ENCODE measurements at regions not wholly inside any gene's neighbourhood (a gene's known extent, or its start where the extent isn't known, plus 50 kb on each side); places are given as distances from the start of the nearest gene placed in this dataset.

DNA sequence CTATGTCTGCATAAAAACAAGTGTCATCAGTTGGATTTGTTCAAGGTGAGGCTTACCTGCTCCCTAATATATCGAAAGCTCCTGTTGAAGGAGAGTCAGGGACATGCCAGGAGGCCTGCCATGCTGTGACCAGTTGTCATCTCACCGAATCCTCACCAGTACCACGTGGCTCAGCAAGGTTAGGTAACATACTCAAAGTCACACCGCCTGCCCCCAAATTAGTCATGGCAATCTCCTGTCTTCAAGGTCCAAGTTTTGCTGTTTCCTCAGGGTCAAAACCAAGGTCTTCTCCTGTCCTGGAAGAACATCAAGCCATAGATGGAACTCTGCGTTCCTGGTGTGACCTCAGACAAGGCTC is 67.8 kb downstream of the IGLL1 start:
- Histone ChIP-seq H3K4me3 (ENCODE audit: low read length) (no peak overlapping the region), H3K9ac (ENCODE audit: low read length) (no peak overlapping the region), H3K27me3 (ENCODE audit: control insufficient read depth, insufficient read depth, low read length) (no peaks in the 10 kb centered on the region), H3K4me1 (ENCODE audit: control insufficient read depth, insufficient read depth, low read length) (peaks cover 5% of the 10 kb centered on the region), H3K36me3 (ENCODE audit: control insufficient read depth, insufficient read depth, low read length) (no peaks in the 10 kb centered on the region), H3K27ac (ENCODE audit: low read depth, low read length) (peak overlapping the region; percentile 61)

DNA sequence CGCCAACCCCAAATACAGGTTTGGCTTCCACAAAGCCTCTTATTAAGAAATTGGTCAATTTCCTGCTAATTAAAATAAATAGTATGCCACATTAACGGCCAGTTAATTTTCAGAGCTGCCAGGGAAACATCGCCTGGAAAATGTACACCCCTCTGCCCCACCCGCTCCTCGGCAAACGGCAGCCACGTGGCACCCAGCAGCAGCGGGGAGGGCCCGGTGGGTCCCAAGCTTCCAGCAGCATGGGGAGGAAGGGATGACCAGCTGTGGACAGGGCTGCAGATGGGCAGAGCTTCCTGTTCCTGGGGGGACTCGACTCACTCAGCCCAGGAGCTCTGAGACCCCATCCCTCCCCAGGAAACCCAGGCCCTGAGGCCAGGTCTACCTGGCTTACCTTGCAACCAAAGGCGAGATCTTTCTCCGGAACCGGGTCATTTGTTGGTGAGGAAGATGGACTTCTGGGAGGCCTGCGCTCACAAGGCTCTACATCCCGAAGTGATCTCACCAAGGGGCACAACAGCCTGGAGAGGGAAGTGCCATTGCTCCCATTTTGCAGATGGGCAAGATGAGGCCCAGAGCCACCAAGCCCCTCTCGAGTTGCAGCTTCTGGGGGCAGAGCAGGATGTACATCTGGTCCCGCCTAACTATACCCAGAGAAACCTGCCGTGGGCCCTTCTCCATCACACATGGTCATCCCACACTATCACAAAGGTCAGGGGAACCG is 68.3 kb downstream of the IGLL1 start:
- H3K4me3 ChIP-seq (ENCODE audit: low read length): no peak overlapping the region
- H3K36me3 ChIP-seq (ENCODE audit: control insufficient read depth, insufficient read depth, low read length): no peaks in the 10 kb centered on the region
- H3K4me1 ChIP-seq (ENCODE audit: control insufficient read depth, insufficient read depth, low read length): peaks cover 5% of the 10 kb centered on the region
- peak overlapping the region; percentile 61 for H3K27ac ChIP-seq (ENCODE audit: low read depth, low read length)
- no peaks in the 10 kb centered on the region for H3K27me3 ChIP-seq (ENCODE audit: control insufficient read depth, insufficient read depth, low read length)
- no peak overlapping the region for H3K9ac ChIP-seq (ENCODE audit: low read length)

DNA sequence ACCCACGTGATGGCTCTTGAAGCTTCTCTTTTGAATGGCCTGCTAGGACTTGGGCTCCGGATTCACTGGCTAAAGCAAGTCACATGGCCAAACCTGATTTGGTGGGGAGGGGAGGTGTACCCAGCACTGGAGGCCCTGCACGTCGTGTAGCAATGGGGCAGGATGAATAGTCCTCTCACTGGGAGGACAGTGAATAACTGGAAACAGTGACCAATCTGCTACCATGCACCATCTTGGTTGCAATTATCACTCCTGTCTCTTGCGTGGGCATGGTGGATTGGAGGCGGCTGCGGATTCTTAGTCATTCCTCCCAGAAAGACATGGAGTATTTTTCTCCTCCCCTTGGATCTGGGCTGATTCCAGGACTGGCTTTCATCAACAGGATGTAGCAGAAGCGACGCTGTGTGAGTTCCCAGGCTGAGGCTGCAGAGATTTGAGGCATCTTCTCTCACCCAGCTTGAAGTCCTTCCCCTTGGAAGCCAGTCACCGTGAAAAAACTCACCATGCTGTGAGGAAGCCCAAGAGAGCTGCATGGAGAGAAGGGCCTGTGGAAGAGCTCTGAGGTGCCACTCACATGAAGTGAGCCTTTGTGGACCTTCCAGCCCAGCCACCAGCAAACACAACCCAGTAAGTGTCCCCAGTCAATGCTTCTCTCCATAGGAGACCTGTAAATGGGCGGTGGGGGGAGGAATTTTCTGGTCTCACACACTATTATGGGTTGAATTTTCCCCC is 70.4 kb downstream of the IGLL1 start:
- Histone ChIP-seq H3K27ac (ENCODE audit: low read depth, low read length) (no peak overlapping the region), H3K4me1 (ENCODE audit: control insufficient read depth, insufficient read depth, low read length) (peaks cover 5% of the 10 kb centered on the region), H3K4me3 (ENCODE audit: low read length) (no peak overlapping the region)

DNA sequence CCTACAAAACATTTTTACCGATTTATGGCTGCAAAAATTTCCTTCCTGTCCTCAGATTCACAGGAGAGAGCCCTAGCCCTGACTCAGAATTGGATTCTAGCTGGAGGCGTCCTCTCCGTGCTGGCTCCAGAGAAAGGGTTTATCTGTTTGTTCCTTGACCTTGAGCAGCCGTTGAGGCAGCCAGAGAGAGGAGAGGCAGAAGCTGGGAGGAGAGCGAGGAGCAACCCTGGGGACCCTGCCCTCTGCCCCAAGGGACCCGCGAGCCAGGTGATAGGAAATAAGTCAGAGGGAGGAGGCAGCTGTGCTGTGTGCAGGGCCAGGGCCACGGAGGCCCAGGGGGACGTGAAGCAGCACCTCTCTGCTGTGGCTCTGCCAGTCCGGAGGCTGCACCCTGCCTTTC is 75.6 kb downstream of the IGLL1 start:
- no peak overlapping the region for H3K27ac ChIP-seq (ENCODE audit: low read depth, low read length)
- H3K36me3 ChIP-seq (ENCODE audit: control insufficient read depth, insufficient read depth, low read length): no peaks in the 10 kb centered on the region
- no peak overlapping the region for H3K9ac ChIP-seq (ENCODE audit: low read length)
- no peaks in the 10 kb centered on the region for H3K4me1 ChIP-seq (ENCODE audit: control insufficient read depth, insufficient read depth, low read length)
- H3K4me3 ChIP-seq (ENCODE audit: low read length): no peak overlapping the region
- no peaks in the 10 kb centered on the region for H3K27me3 ChIP-seq (ENCODE audit: control insufficient read depth, insufficient read depth, low read length)

More for the DNA sequence above, 70.4 kb downstream of the IGLL1 start:
- Histone ChIP-seq H3K36me3 (ENCODE audit: control insufficient read depth, insufficient read depth, low read length) (no peaks in the 10 kb centered on the region), H3K27me3 (ENCODE audit: control insufficient read depth, insufficient read depth, low read length) (no peaks in the 10 kb centered on the region), H3K9ac (ENCODE audit: low read length) (no peak overlapping the region)

DNA sequence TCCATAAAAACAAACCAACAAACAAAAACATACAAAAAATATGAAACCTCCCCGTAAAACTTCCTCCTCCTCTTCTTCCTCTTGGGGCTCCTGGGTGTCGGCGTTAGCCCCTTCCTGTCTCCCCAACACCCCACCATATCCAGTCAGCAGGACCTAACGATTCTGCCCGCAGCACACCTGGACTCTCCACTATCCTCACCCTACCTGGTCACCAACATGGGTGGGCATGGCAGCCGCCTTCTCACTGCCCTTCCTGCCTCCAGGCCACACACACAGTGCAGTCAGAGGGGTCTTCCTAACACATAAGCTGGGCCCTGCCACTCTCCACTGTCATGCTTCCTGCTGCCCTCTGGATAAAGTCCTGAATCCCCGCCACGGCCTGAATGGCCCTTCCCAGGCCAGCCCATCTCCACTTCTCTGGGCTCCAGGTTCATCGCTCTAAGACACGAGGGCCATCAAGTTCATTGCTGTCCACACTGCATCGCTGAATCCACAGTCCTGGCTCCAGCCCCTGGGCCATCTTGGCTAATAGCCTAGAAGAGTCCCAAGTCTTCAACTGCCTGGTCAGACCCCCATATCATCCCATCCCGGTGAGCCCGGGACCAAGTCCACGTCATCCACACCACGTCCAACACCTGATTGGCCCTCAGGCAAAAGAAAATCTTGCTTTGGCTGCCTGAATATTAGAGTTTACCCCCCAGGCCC is 76.2 kb downstream of the IGLL1 start:
- H3K4me3 ChIP-seq (ENCODE audit: low read length): no peak overlapping the region
- H3K27me3 ChIP-seq (ENCODE audit: control insufficient read depth, insufficient read depth, low read length): no peaks in the 10 kb centered on the region
- no peak overlapping the region for H3K27ac ChIP-seq (ENCODE audit: low read depth, low read length)
- no peaks in the 10 kb centered on the region for H3K4me1 ChIP-seq (ENCODE audit: control insufficient read depth, insufficient read depth, low read length)
- H3K9ac ChIP-seq (ENCODE audit: low read length): no peak overlapping the region
- H3K36me3 ChIP-seq (ENCODE audit: control insufficient read depth, insufficient read depth, low read length): no peaks in the 10 kb centered on the region

DNA sequence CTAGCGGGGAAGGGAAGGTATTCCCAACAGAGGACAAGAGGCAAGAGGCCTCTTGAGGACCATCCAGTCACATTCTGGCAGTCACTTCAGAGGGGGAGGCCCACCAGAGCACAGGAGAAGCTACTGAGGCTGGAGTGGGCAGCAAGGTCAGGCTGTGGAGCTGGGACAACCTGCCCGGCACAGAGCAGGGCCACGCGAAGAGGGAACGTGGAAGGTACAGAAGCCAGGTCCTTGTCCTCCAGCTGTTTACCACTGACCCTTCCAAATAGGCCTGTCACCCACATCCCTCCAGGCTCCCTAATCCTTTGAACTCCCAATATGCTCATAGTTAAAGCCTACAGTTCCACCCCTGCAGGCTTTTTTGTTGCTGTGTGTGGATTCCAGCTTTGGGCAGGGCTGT is 76.9 kb downstream of the IGLL1 start:
- Histone ChIP-seq H3K4me1 (ENCODE audit: control insufficient read depth, insufficient read depth, low read length) (no peaks in the 10 kb centered on the region), H3K27ac (ENCODE audit: low read depth, low read length) (no peak overlapping the region), H3K4me3 (ENCODE audit: low read length) (no peak overlapping the region), H3K9ac (ENCODE audit: low read length) (no peak overlapping the region), H3K27me3 (ENCODE audit: control insufficient read depth, insufficient read depth, low read length) (no peaks in the 10 kb centered on the region), H3K36me3 (ENCODE audit: control insufficient read depth, insufficient read depth, low read length) (no peaks in the 10 kb centered on the region)

DNA sequence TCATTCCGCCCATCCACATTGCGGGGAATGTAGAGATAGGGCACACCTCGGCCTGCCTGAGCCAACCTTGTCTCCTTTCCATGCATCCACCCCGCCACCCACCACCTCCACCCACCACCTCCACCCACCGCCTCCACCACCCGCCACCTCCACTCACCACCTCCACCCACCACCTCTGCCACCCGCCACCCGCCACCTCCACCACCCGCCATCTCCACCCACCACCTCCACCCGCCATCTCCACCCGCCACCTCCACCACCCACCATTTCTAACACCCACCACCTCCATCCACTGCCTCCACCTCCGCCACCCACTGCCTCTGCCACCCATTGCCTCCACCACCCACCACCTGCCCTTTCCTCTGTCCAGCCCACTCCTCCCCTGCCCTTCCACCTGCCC is 78.4 kb downstream of the IGLL1 start:
- H3K4me1 ChIP-seq (ENCODE audit: control insufficient read depth, insufficient read depth, low read length): no peaks in the 10 kb centered on the region
- H3K9ac ChIP-seq (ENCODE audit: low read length): no peak overlapping the region
- H3K36me3 ChIP-seq (ENCODE audit: control insufficient read depth, insufficient read depth, low read length): no peaks in the 10 kb centered on the region
- H3K4me3 ChIP-seq (ENCODE audit: low read length): no peak overlapping the region
- no peak overlapping the region for H3K27ac ChIP-seq (ENCODE audit: low read depth, low read length)
- H3K27me3 ChIP-seq (ENCODE audit: control insufficient read depth, insufficient read depth, low read length): no peaks in the 10 kb centered on the region

DNA sequence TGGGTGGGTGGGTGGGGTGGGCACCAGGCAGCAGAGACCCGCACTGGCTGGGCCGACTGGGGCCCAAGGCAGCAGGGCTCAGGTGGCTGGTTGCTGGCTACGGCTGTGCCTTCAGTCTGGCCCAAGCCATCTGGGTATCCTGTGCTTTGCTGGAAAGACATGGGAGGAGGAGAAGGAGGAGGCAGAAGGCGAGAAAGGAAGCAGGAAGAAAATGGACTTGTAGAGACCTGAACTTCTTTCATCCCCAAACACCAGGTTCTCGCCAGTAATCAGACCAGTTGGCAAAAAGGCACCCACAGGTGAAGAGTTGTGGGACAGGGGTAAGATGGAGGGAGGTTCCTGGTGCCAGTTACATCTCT is 78.8 kb downstream of the IGLL1 start:
- Histone ChIP-seq H3K4me1 (ENCODE audit: control insufficient read depth, insufficient read depth, low read length) (no peaks in the 10 kb centered on the region), H3K4me3 (ENCODE audit: low read length) (no peak overlapping the region), H3K9ac (ENCODE audit: low read length) (no peak overlapping the region), H3K27ac (ENCODE audit: low read depth, low read length) (no peak overlapping the region), H3K36me3 (ENCODE audit: control insufficient read depth, insufficient read depth, low read length) (no peaks in the 10 kb centered on the region), H3K27me3 (ENCODE audit: control insufficient read depth, insufficient read depth, low read length) (no peaks in the 10 kb centered on the region)

DNA sequence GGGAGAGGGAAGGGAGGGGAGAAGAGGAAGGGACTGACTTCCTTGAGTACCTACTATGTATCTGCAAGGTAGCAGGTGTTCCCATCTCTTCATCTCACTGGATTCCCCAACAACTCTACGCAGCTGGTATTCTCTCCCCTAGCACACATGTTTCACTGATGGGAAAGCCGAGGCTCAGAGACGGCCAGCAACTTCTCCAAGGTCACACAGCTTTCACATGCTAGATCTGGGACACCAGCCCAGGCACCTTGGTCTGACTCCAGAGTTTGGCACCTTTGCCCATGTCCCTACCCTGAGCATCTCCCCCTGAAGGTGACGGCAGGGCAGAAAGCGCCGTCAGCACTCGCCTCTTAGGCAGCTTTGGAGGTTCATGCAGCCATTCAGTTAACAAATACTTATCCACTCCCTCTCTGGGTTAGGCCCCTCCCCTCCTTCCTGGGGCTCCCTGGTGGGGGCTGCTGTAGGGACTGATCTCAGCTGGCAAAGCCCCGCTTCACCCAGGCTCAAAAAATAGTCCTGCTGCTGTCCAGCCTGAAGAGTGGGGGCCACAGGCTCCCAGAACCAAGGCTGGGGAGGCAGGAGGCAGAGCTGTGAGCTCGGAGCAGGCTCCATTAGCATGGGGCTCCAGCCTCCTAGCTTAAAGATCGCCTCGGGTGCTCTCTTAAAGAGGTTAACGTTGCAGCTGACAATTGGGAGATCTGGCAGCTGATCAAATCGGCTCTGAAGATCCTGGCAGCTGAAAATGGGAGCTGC is 79.4 kb downstream of the IGLL1 start:
- no peaks in the 10 kb centered on the region for H3K4me1 ChIP-seq (ENCODE audit: control insufficient read depth, insufficient read depth, low read length)
- no peak overlapping the region for H3K4me3 ChIP-seq (ENCODE audit: low read length)
- H3K9ac ChIP-seq (ENCODE audit: low read length): no peak overlapping the region
- H3K27ac ChIP-seq (ENCODE audit: low read depth, low read length): no peak overlapping the region
- no peaks in the 10 kb centered on the region for H3K27me3 ChIP-seq (ENCODE audit: control insufficient read depth, insufficient read depth, low read length)
- H3K36me3 ChIP-seq (ENCODE audit: control insufficient read depth, insufficient read depth, low read length): no peaks in the 10 kb centered on the region

DNA sequence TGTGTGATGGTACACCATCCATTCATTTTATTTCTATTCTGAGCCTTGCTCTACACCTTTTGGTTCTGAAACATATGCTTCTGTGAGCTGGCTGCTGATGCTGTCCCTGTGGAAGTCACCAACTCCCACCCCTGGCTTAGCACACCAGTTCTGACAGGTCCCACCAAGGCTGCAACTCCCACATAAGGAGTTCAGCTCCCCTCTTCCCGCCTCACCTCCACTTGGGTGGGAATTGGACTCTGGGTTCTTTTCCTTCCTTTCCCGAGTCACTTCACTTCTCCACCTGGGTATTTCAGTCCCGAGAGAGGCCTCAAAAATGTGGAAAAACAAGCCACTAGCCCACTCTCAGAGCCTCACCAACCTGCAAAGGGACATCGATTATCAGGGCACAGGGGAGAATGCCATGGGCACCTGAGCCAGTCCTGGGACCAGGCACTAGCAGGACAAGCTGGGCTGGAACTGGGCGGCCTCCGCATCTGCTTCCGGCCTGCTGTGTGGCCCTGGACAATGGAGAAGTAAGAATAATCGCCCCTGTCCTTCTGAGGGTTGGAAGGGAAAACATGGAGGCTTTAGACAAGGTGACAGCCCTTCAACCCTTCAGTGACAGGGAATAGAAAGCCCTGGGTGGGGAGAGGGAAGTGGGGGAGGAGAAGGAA is 80.1 kb downstream of the IGLL1 start:
- no peak overlapping the region for H3K27ac ChIP-seq (ENCODE audit: low read depth, low read length)
- no peaks in the 10 kb centered on the region for H3K27me3 ChIP-seq (ENCODE audit: control insufficient read depth, insufficient read depth, low read length)
- H3K36me3 ChIP-seq (ENCODE audit: control insufficient read depth, insufficient read depth, low read length): no peaks in the 10 kb centered on the region
- no peak overlapping the region for H3K9ac ChIP-seq (ENCODE audit: low read length)
- no peak overlapping the region for H3K4me3 ChIP-seq (ENCODE audit: low read length)
- no peaks in the 10 kb centered on the region for H3K4me1 ChIP-seq (ENCODE audit: control insufficient read depth, insufficient read depth, low read length)

DNA sequence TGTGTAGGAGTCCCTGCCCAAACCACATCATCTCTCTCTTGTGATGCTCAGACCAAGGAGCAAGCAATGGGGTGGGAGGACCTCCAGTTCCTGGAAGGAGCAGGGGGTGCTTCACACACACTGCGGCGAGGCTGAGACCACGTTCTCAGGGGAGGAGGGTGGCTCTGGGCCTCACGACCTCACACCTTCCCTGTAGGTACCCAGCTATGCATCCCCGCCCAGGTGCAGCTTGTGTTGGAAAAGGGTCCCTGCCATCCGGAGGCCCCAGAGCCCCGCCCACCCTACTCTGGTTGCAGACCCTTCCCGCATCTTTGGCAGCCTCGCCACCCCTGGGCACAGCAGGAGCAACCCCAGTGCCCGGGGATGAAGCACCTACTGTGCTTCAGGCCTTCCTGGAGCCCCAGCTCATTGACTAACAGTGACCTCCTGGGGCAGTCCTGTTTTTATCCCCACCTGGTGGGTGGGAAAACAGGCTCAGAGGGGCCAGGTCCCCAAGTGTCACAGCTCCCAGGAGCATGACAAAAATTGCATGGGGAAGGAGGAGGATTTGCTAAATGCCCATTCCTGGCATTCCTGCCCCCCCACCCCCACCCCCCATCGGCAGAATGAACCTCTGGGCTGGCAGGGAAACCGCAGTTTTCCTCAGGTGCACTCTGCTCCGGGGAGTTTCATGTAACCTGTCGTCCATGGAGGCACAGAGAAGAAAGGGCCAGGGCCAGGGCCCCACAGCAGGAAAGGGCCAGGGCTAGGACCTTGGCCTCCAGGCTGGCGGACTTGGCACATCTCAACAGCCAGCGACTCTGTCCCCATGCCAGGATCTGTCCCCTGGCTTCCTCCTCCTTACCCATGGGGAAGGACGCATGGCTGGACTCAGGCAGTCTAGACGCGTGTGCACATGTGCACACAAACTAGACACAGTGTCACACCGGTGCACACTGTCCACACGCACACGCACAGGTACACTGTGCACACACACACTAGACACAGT is 81.0 kb downstream of the IGLL1 start:
- H3K27ac ChIP-seq (ENCODE audit: low read depth, low read length): no peak overlapping the region
- no peaks in the 10 kb centered on the region for H3K27me3 ChIP-seq (ENCODE audit: control insufficient read depth, insufficient read depth, low read length)
- H3K36me3 ChIP-seq (ENCODE audit: control insufficient read depth, insufficient read depth, low read length): no peaks in the 10 kb centered on the region
- H3K9ac ChIP-seq (ENCODE audit: low read length): no peak overlapping the region
- H3K4me1 ChIP-seq (ENCODE audit: control insufficient read depth, insufficient read depth, low read length): no peaks in the 10 kb centered on the region
- no peak overlapping the region for H3K4me3 ChIP-seq (ENCODE audit: low read length)
